Neural progenitor cell (in vitro differentiated cells): ENCODE measurements at regions not wholly inside any gene's neighbourhood (a gene's known extent, or its start where the extent isn't known, plus 50 kb on each side); places are given as distances from the start of the nearest gene placed in this dataset.

Experiments used
- DNase-seq: peaks from one replicate; pipeline ENCODE4 v3.0.0-alpha.2; 2016; ENCODE audit warnings: low spot score
- H2AFZ ChIP-seq: fragments of 200-600 bp; sonication (generic); replicated peaks from 2 replicates; pipeline ENCODE4 v1.6.1; 2016; ENCODE audit warnings: antibody characterized with exemption
- H3F3A ChIP-seq: fragments of 200-600 bp; sonication (generic); 2 replicates; pipeline ENCODE4 v1.6.1; 2016; ENCODE audit warnings: antibody characterized with exemption, low read depth
- H3K27ac ChIP-seq: fragments of 200-600 bp; sonication (generic); 2 replicates; pipeline ENCODE4 v1.5.1; 2016; ENCODE audit warnings: mild to moderate bottlenecking
- H3K27me3 ChIP-seq: fragments of 200-600 bp; sonication (generic); 2 replicates; pipeline ENCODE4 v1.6.1; 2016; ENCODE audit warnings: mild to moderate bottlenecking, moderate library complexity
- H3K36me3 ChIP-seq: fragments of 200-600 bp; sonication (generic); 2 replicates; pipeline ENCODE4 v1.5.1; 2016
- H3K4me1 ChIP-seq: fragments of 200-600 bp; sonication (generic); 2 replicates; pipeline ENCODE4 v1.6.1; 2016; ENCODE audit warnings: mixed run types
- H3K4me2 ChIP-seq: fragments of 200-600 bp; sonication (generic); 2 replicates; pipeline ENCODE4 v1.6.1; 2016
- H3K4me3 ChIP-seq: fragments of 200-600 bp; sonication (generic); 2 replicates; pipeline ENCODE4 v1.5.1; 2016
- H3K79me2 ChIP-seq: fragments of 200-600 bp; sonication (generic); 2 replicates; pipeline ENCODE4 v1.6.1; 2016; ENCODE audit warnings: low read depth
- H3K9ac ChIP-seq: fragments of 200-600 bp; sonication (generic); 2 replicates; pipeline ENCODE4 v1.6.1; 2016
- H3K9me3 ChIP-seq: fragments of 200-600 bp; sonication (generic); 2 replicates; pipeline ENCODE4 v1.5.1; 2016; ENCODE audit warnings: low read depth
- H4K20me1 ChIP-seq: fragments of 200-600 bp; sonication (generic); 2 replicates; pipeline ENCODE4 v1.6.1; 2016; ENCODE audit warnings: low read depth
- H3K27ac Mint-ChIP-seq: 3 replicates; pipeline ENCODE4 v1.8.0; 2021; ENCODE audit warnings: mixed read lengths
- H3K27me3 Mint-ChIP-seq: 2 replicates; pipeline ENCODE4 v1.8.0; 2022; ENCODE audit warnings: low read depth, mild to moderate bottlenecking, inconsistent platforms, moderate library complexity, mixed read lengths; ENCODE audit not compliant: insufficient read depth
- H3K36me3 Mint-ChIP-seq: 3 replicates; pipeline ENCODE4 v1.8.0; 2021; ENCODE audit warnings: mixed read lengths
- H3K4me1 Mint-ChIP-seq: 3 replicates; pipeline ENCODE4 v1.8.0; 2021; ENCODE audit warnings: mixed read lengths
- H3K4me3 Mint-ChIP-seq: 3 replicates; pipeline ENCODE4 v1.8.0; 2021; ENCODE audit warnings: mild to moderate bottlenecking, moderate library complexity, mixed read lengths
- H3K9me3 Mint-ChIP-seq: 3 replicates; pipeline ENCODE4 v1.8.0; 2020; ENCODE audit warnings: mixed read lengths
- CTCF ChIP-seq: fragments of 200-600 bp; sonication (generic); IDR thresholded peaks from 2 replicates; pipeline ENCODE4 v1.5.1; 2017; ENCODE audit warnings: antibody characterized with exemption, mild to moderate bottlenecking
- EZH2 ChIP-seq: fragments of 200-600 bp; sonication (generic); IDR thresholded peaks from 2 replicates; pipeline ENCODE4 v1.6.1; 2017; ENCODE audit warnings: antibody characterized with exemption, mild to moderate bottlenecking, moderate library complexity
- EZH2phosphoT487 ChIP-seq: fragments of 200-600 bp; sonication (generic); IDR thresholded peaks from 2 replicates; pipeline ENCODE4 v1.6.1; 2017; ENCODE audit warnings: antibody characterized with exemption

- Mint-ChIP-seq H3K4me1 (peaks cover 5% of the 10 kb centered on the region), H3K4me3 (no peak overlapping the region)
- H3K9ac ChIP-seq: no peak overlapping the region
Measured at GRCh38 chr6:10151144-10151915, 263.5 kb downstream of the TFAP2A start.

GRCh38 chr6:10149603-10150002, 265.3 kb downstream of the TFAP2A start:
- Histone ChIP-seq H3K4me3 (no peak overlapping the region), H4K20me1 (no peaks in the 10 kb centered on the region), H3K4me1 (peaks cover 10% of the 10 kb centered on the region), H3K27ac (no peak overlapping the region), H3K36me3 (no peaks in the 10 kb centered on the region), H3K9me3 (no peaks in the 10 kb centered on the region), H3F3A (no peaks in the 10 kb centered on the region), H2AFZ (no peak overlapping the region), H3K79me2 (no peaks in the 10 kb centered on the region), H3K27me3 (no peaks in the 10 kb centered on the region), H3K4me2 (no peak overlapping the region), H3K9ac (no peak overlapping the region)
- no peaks in the 10 kb centered on the region for H3K9me3 Mint-ChIP-seq
- H3K4me1 Mint-ChIP-seq: peaks cover 5% of the 10 kb centered on the region
- H3K4me3 Mint-ChIP-seq: no peak overlapping the region
- no peak overlapping the region for H3K27ac Mint-ChIP-seq
- TF ChIP-seq CTCF (no peak), EZH2phosphoT487 (no peak), EZH2 (no peak)
- no peaks in the 10 kb centered on the region for H3K36me3 Mint-ChIP-seq
- DNase-seq: no peak
- no peaks in the 10 kb centered on the region for H3K27me3 Mint-ChIP-seq

More at GRCh38 chr6:10151144-10151915, 263.5 kb downstream of the TFAP2A start:
- H3K36me3 Mint-ChIP-seq: no peaks in the 10 kb centered on the region
- Histone ChIP-seq H3K4me2 (no peak overlapping the region), H3K36me3 (no peaks in the 10 kb centered on the region), H3K27ac (no peak overlapping the region), H3F3A (no peaks in the 10 kb centered on the region), H3K4me3 (no peak overlapping the region), H3K79me2 (no peaks in the 10 kb centered on the region), H3K9me3 (no peaks in the 10 kb centered on the region), H2AFZ (no peak overlapping the region), H3K4me1 (peaks cover 10% of the 10 kb centered on the region), H4K20me1 (no peaks in the 10 kb centered on the region), H3K27me3 (no peaks in the 10 kb centered on the region)
- H3K27me3 Mint-ChIP-seq: no peaks in the 10 kb centered on the region
- DNase-seq: no peak
- H3K9me3 Mint-ChIP-seq: no peaks in the 10 kb centered on the region
- TF ChIP-seq EZH2 (no peak), CTCF (no peak), EZH2phosphoT487 (no peak)
- no peak overlapping the region for H3K27ac Mint-ChIP-seq

GRCh38 chr6:10146715-10147451, 268.0 kb downstream of the TFAP2A start:
- H3K27me3 Mint-ChIP-seq: no peaks in the 10 kb centered on the region
- H3K27ac ChIP-seq: no peak overlapping the region
- peak overlapping the region; percentile 18 for H3K4me3 ChIP-seq
- no peaks in the 10 kb centered on the region for H3K9me3 ChIP-seq
- H3K27ac Mint-ChIP-seq: no peak overlapping the region
- H3F3A ChIP-seq: no peaks in the 10 kb centered on the region
- no peaks in the 10 kb centered on the region for H3K79me2 ChIP-seq
- DNase-seq: peak; percentile 62
- H3K4me2 ChIP-seq: peak overlapping the region; percentile 60
- H3K9me3 Mint-ChIP-seq: no peaks in the 10 kb centered on the region
- no peaks in the 10 kb centered on the region for H4K20me1 ChIP-seq
- no peak overlapping the region for H3K9ac ChIP-seq
- peaks cover 10% of the 10 kb centered on the region for H3K4me1 ChIP-seq
- H3K4me1 Mint-ChIP-seq: peaks cover 5% of the 10 kb centered on the region
- H3K4me3 Mint-ChIP-seq: no peak overlapping the region
- H2AFZ ChIP-seq: peak overlapping the region; percentile 99
- no peaks in the 10 kb centered on the region for H3K36me3 Mint-ChIP-seq
- TF ChIP-seq CTCF: no peak
- TF ChIP-seq EZH2phosphoT487: no peak
- TF ChIP-seq EZH2: no peak
- H3K27me3 ChIP-seq: no peaks in the 10 kb centered on the region
- H3K36me3 ChIP-seq: no peaks in the 10 kb centered on the region
